ENCODE measurements at regions not wholly inside any gene's neighbourhood (a gene's known extent, or its start where the extent isn't known, plus 50 kb on each side); places are given as distances from the start of the nearest gene placed in this dataset.

DNA sequence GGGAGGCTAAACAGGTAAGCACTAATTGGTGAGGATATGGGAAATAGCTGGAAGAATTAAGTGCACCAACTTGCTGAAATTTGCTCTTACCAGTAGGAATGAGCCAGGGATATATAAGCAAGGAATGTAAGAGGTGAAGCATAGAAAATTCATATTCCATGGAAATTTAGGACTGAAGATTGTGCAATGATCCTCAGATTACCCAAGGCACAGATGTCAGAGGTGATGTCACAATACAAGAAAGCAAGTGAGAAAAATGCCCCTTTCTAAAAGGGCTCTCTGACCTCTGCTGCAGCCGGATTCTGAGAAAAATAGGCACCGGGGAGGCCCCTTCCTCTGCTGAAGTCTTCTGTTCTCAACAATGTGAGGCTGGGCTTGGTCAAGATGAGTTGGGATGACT lies 112.3 kb upstream of the ZNF678 start:
- TF ChIP-seq, protein P1, sequence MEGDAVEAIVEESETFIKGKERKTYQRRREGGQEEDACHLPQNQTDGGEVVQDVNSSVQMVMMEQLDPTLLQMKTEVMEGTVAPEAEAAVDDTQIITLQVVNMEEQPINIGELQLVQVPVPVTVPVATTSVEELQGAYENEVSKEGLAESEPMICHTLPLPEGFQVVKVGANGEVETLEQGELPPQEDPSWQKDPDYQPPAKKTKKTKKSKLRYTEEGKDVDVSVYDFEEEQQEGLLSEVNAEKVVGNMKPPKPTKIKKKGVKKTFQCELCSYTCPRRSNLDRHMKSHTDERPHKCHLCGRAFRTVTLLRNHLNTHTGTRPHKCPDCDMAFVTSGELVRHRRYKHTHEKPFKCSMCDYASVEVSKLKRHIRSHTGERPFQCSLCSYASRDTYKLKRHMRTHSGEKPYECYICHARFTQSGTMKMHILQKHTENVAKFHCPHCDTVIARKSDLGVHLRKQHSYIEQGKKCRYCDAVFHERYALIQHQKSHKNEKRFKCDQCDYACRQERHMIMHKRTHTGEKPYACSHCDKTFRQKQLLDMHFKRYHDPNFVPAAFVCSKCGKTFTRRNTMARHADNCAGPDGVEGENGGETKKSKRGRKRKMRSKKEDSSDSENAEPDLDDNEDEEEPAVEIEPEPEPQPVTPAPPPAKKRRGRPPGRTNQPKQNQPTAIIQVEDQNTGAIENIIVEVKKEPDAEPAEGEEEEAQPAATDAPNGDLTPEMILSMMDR (conservative IDR thresholded peaks at IDR 0.05; ENCODE audit: control insufficient read depth, insufficient read depth, low read depth, low read length) = no peak
- H3K4me3 ChIP-seq (ENCODE audit: control insufficient read depth, low read depth, low read length) = no peak overlapping the region
- DNase-seq (ENCODE audit: low read depth) = no peak

DNA sequence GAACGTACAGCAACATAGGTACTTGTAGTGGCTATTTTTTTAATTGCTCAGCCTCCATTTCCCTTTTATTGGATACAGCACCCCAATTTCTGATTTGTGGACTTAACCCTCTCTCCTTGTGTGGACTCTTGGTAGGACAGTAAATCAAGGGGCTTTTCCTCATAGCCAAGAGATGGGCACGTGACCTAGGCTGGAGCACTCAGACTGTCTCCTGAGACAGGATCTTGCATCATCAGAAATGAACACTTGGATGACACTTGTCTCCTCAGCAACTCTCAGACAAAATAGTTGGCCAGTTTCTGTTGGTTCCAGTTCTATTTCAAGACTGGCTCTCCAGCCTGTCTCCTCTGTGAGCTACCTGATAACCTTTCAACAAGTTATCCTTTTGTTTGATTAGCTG lies 112.9 kb upstream of the ZNF678 start:
- DNase-seq (ENCODE audit: low read depth) = no peak
- TF ChIP-seq, protein P1 (conservative IDR thresholded peaks at IDR 0.05; ENCODE audit: control insufficient read depth, insufficient read depth, low read depth, low read length) = no peak
- no peak overlapping the region for H3K4me3 ChIP-seq (ENCODE audit: control insufficient read depth, low read depth, low read length)

- H3K4me3 ChIP-seq (ENCODE audit: control insufficient read depth, low read depth, low read length) = no peak overlapping the region
- TF ChIP-seq, protein P1 (conservative IDR thresholded peaks at IDR 0.05; ENCODE audit: control insufficient read depth, insufficient read depth, low read depth, low read length) = no peak
- no peak for DNase-seq (ENCODE audit: low read depth)
These were observed 113.5 kb upstream of the ZNF678 start for GRCh38 chr1:227449741-227450441.

- no peak overlapping the region for H3K4me3 ChIP-seq (ENCODE audit: control insufficient read depth, low read depth, low read length)
- TF ChIP-seq, protein P1 (conservative IDR thresholded peaks at IDR 0.05; ENCODE audit: control insufficient read depth, insufficient read depth, low read depth, low read length) = peak; percentile 57
- peak; percentile 45 for DNase-seq (ENCODE audit: low read depth)
These were observed 114.3 kb upstream of the ZNF678 start for GRCh38 chr1:227449051-227449450.

DNA sequence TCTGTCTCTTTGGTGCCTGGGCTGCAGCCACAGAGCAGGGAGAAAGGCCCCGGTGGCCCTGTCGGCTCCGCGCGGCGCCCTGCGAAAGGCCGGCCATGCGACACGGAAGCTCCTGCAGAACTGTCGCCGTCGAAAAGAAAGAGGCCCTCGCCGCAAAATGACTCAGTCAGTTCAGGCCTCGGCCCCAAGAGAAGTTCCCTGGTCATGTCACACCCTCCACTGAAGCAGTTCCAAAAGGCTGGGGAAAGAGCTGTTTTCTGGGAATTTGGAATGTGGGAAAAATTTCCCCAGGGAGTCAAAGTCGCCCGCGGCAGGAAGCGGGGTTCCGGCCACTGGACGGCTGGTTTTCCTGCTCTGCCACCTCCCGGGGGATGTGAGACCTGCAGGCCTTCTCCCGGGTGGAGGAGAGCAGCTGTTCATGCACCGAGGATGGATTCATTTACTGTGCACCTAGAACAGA lies 115.8 kb upstream of the ZNF678 start:
- TF ChIP-seq, protein P1 (conservative IDR thresholded peaks at IDR 0.05; ENCODE audit: control insufficient read depth, insufficient read depth, low read depth, low read length) = peak; percentile 29
- H3K4me3 ChIP-seq (ENCODE audit: control insufficient read depth, low read depth, low read length) = no peak overlapping the region
- DNase-seq (ENCODE audit: low read depth) = no peak

- TF ChIP-seq, protein P1 (conservative IDR thresholded peaks at IDR 0.05; ENCODE audit: control insufficient read depth, insufficient read depth, low read depth, low read length) = no peak
- DNase-seq (ENCODE audit: low read depth) = no peak
These were observed 117.6 kb upstream of the ZNF678 start for GRCh38 chr1:227445746-227446145.

More at GRCh38 chr1:227445746-227446145, 117.6 kb upstream of the ZNF678 start:
- no peak overlapping the region for H3K4me3 ChIP-seq (ENCODE audit: control insufficient read depth, low read depth, low read length)

Data from fibroblast of mammary gland (primary cell).